PC-9 (cell line): ENCODE measurements at regions not wholly inside any gene's neighbourhood (a gene's known extent, or its start where the extent isn't known, plus 50 kb on each side); places are given as distances from the start of the nearest gene placed in this dataset.

Experiments
- BruUV-seq: library from RNA; stranded (reverse); fragments of 400-500 nt; replicated peaks from 2 replicates; lab custom pipeline; 2021; lab: Mats Ljungman, UMichigan
- CTCF ChIA-PET: fragments of 300-600 bp; sonication (Branson Sonifier 250); formaldehyde crosslinking; loops from one replicate; lab custom pipeline; 2022; ENCODE audit warnings: antibody characterized with exemption; lab: Charles Lee
- POLR2A ChIA-PET: fragments of 300-600 bp; sonication (Branson Sonifier 250); formaldehyde crosslinking; loops from one replicate; lab custom pipeline; 2022; ENCODE audit warnings: antibody characterized with exemption; ENCODE audit not compliant: unreplicated experiment; lab: Charles Lee
- DNase-seq, 2 experiments: peaks; one replicate each; pipeline versions ENCODE4 v3.0.0 to v3.0.0-alpha.2; 2015 to 2022; ENCODE audit warnings: mixed read lengths in 1 of 2
- H2AFZ ChIP-seq: fragments of 200-600 bp; sonication (generic); 2 replicates; pipeline ENCODE4 v1.8.1; 2017; ENCODE audit warnings: antibody characterized with exemption
- H3F3A ChIP-seq: fragments of 200-600 bp; sonication (generic); 2 replicates; pipeline ENCODE4 v1.8.1; 2017; ENCODE audit warnings: antibody characterized with exemption, mild to moderate bottlenecking, low read depth; ENCODE audit not compliant: insufficient read depth
- H3K27ac ChIP-seq: fragments of 200-600 bp; sonication (generic); 2 replicates; pipeline ENCODE4 v1.6.1; 2016; ENCODE audit warnings: mixed run types
- H3K27me3 ChIP-seq: fragments of 200-600 bp; sonication (generic); 2 replicates; pipeline ENCODE4 v1.6.1; 2016; ENCODE audit warnings: low read depth, mixed run types; ENCODE audit not compliant: insufficient read depth
- H3K36me3 ChIP-seq: fragments of 200-600 bp; sonication (generic); 2 replicates; pipeline ENCODE4 v1.6.1; 2016; ENCODE audit warnings: low read depth, mixed run types
- H3K4me1 ChIP-seq: fragments of 200-600 bp; sonication (generic); replicated peaks from 2 replicates; pipeline ENCODE4 v1.6.1; 2016; ENCODE audit warnings: mixed run types; ENCODE audit not compliant: insufficient read depth
- H3K4me2 ChIP-seq: fragments of 200-600 bp; sonication (generic); 2 replicates; pipeline ENCODE4 v1.6.1; 2017; ENCODE audit warnings: mixed run types
- H3K4me3 ChIP-seq: fragments of 200-600 bp; sonication (generic); 2 replicates; pipeline ENCODE4 v1.6.1; 2016; ENCODE audit warnings: mixed run types
- H3K79me2 ChIP-seq: fragments of 200-600 bp; sonication (generic); 2 replicates; pipeline ENCODE4 v1.6.1; 2017; ENCODE audit warnings: low read depth, mixed run types
- H3K9me2 ChIP-seq: fragments of 200-600 bp; sonication (generic); 2 replicates; pipeline ENCODE4 v1.8.1; 2017; ENCODE audit warnings: mild to moderate bottlenecking; ENCODE audit not compliant: insufficient read depth
- H3K9me3 ChIP-seq: fragments of 200-600 bp; sonication (generic); 2 replicates; pipeline ENCODE4 v1.8.1; 2016; ENCODE audit warnings: low read depth; ENCODE audit not compliant: insufficient read depth
- H4K20me1 ChIP-seq: fragments of 200-600 bp; sonication (generic); 2 replicates; pipeline ENCODE4 v1.8.1; 2017; ENCODE audit not compliant: insufficient read depth
- EZH2 ChIP-seq: fragments of 200-600 bp; sonication (generic); IDR thresholded peaks from 2 replicates; pipeline ENCODE4 v1.8.0; 2017; ENCODE audit warnings: antibody characterized with exemption, low read depth
- intact Hi-C: fragments of 100-400 bp; cut with micrococcal nuclease; formaldehyde crosslinking; loops from one replicate; pipeline ENCODE4 v1.10.0; 2022; ENCODE audit not compliant: unreplicated experiment
- TF ChIP-seq, protein P1 (sequence below): fragments of 200-600 bp; sonication (generic); conservative IDR thresholded peaks from 2 replicates; pipeline ENCODE4 v1.6.1; 2017; ENCODE audit warnings: mixed run types, antibody characterized with exemption, mild to moderate bottlenecking, moderate library complexity

DNA sequence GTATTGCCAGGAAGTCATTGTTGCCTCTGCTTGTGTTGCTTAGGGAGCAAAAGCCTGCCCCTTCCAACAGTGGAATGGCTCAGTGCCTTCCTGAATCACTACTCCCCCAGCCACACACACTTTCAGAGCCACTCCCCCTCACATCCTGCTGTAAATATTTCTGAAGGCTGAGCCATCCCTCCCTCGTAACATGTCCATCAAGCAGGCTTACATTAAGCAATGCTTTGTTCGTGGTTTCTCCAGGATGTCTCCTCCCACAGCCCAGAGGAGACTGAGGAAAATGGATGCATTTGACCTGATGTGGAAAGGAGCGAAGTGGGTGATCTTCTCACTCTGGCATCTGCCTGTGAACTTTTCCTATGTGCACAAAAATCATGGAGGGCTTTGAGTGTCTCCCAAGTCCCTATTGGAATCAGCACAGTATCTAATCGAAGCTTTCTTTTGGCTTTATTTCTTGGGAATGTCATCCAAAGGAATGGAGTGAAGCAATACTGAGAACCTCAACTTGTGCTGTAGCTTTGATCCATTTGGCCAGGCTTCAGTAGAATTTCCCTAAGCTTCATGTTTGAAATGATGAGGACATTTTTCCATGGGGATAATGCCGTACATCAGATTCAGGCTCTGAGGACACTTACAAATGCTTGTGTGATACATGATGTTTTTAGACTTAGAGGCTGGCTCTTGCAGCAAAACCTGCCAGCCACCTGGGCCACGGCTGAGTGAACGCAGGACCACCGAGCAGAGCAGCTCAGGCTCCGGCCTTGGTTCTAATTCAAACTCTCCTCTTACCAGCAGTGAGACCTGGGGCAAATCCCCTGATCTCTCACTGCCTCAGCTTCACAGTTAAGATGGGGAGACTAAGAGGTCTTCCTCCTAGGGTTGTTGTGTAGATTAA is 389.1 kb downstream of the ENC1 start:
- H3F3A ChIP-seq, result peaks cover 24% of the 10 kb centered on the region
- no peaks in the 10 kb centered on the region for H3K79me2 ChIP-seq
- no peak overlapping the region for H3K4me3 ChIP-seq
- peaks cover 40% of the 10 kb centered on the region for H3K4me1 ChIP-seq
- H3K27me3 ChIP-seq, result no peaks in the 10 kb centered on the region
- BruUV-seq, result no TSS peak
- ChIA-PET POLR2A (interaction anchor here (0.5 to 0.7 kb wide), 5 partner anchors 69 to 269 kb away, joined by 3 to 10 read pairs (median 4); no protein-coding TSS in a partner anchor), CTCF (no interaction called here)
- no peaks in the 10 kb centered on the region for H3K36me3 ChIP-seq
- H2AFZ ChIP-seq, result peak overlapping the region; percentile 46
- no peaks in the 10 kb centered on the region for H3K9me2 ChIP-seq
- no peak for TF ChIP-seq EZH2
- TF ChIP-seq, protein P1, sequence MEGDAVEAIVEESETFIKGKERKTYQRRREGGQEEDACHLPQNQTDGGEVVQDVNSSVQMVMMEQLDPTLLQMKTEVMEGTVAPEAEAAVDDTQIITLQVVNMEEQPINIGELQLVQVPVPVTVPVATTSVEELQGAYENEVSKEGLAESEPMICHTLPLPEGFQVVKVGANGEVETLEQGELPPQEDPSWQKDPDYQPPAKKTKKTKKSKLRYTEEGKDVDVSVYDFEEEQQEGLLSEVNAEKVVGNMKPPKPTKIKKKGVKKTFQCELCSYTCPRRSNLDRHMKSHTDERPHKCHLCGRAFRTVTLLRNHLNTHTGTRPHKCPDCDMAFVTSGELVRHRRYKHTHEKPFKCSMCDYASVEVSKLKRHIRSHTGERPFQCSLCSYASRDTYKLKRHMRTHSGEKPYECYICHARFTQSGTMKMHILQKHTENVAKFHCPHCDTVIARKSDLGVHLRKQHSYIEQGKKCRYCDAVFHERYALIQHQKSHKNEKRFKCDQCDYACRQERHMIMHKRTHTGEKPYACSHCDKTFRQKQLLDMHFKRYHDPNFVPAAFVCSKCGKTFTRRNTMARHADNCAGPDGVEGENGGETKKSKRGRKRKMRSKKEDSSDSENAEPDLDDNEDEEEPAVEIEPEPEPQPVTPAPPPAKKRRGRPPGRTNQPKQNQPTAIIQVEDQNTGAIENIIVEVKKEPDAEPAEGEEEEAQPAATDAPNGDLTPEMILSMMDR, result no peak
- peak; percentile 71 to 96 for DNase-seq
- no peaks in the 10 kb centered on the region for H4K20me1 ChIP-seq
- intact Hi-C loops, result loop anchor here (2.0 kb wide), 1 partner anchor 67 kb away; no protein-coding TSS in a partner anchor
- H3K9me3 ChIP-seq, result peaks cover 9% of the 10 kb centered on the region; the same call in 1 of the 2 replicates
- peak overlapping the region; percentile 66 for H3K4me2 ChIP-seq
- peak overlapping the region; percentile 93 for H3K27ac ChIP-seq

DNA sequence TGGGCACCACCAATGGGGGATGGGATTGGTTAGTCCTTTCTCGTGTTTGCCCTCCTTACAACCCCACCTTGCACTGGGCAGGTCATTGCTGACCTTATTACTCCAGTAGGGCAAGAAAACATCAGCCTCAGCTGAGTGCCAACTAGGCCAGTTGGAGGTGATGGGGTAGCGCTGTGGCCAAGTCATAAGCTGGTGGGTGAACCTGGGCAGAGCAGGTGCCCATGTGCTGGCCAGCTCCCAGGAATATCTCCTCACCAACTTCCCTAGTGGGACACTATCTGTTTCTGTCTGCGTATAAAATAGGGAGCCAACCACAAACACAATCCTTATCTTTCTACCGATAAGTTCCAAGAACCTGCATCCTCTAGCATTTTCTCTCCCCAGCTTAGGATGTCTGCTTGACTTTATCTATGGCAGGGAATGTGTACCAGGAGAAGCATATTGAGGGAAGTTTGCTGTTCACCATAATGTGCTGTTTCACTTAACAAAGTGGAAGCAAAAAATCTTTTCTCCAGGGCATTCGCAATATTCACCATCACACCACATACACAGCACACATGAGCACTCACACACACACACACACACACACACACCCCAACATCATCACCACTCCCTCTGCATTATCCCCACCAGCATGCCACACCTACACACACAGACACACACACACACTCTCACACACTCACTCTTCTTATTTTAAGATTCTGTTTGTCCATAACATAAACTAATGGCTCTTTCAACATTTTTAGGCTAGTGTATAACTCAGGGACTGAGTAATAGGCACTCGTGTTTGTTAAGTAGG is 390.0 kb downstream of the ENC1 start:
- H4K20me1 ChIP-seq, result no peaks in the 10 kb centered on the region
- H3F3A ChIP-seq, result peaks cover 19% of the 10 kb centered on the region
- no peak for TF ChIP-seq EZH2
- TF ChIP-seq, protein P1, result no peak
- intact Hi-C loops, result loop anchor here (2.0 kb wide), 1 partner anchor 68 kb away; no protein-coding TSS in a partner anchor
- H3K27ac ChIP-seq, result peak overlapping the region; percentile 93
- ChIA-PET POLR2A (no interaction called here), CTCF (no interaction called here)
- H3K9me2 ChIP-seq, result no peaks in the 10 kb centered on the region
- no peak overlapping the region for H3K4me3 ChIP-seq
- no TSS peak for BruUV-seq
- H3K4me1 ChIP-seq, result peaks cover 31% of the 10 kb centered on the region
- peaks cover 9% of the 10 kb centered on the region; the same call in 1 of the 2 replicates for H3K9me3 ChIP-seq
- no peaks in the 10 kb centered on the region for H3K36me3 ChIP-seq
- H3K4me2 ChIP-seq, result peak overlapping the region; percentile 66
- DNase-seq, result no peak
- no peaks in the 10 kb centered on the region for H3K27me3 ChIP-seq
- no peak overlapping the region for H2AFZ ChIP-seq
- H3K79me2 ChIP-seq, result no peaks in the 10 kb centered on the region

DNA sequence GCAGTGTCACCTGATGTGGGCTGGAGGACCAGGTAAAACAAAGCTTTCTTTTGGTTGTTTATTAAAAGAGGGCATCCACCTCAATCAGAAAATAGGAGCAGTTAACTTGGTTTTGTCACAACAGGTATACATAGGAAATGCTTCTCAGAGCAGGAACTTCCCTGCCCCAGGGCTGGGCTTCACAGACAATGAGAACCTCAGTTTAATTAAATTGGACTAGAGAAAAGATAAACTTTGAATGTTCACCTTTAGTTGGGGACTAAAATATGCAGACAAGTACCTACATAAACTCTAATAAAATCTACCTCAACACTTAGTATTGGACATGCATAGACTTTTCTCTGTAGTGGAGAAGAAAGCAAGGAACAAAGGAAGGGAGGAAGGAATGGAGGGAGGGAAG is 392.0 kb downstream of the ENC1 start:
- H3K27ac ChIP-seq, result no peak overlapping the region
- BruUV-seq, result no TSS peak
- no peaks in the 10 kb centered on the region for H3K9me2 ChIP-seq
- H3K27me3 ChIP-seq, result no peaks in the 10 kb centered on the region
- no peak overlapping the region for H2AFZ ChIP-seq
- 0 out of 2 replicates have a peak, but pooled peaks cover 5% of the 10 kb centered on the region for H3K9me3 ChIP-seq
- H3K4me3 ChIP-seq, result no peak overlapping the region
- peaks cover 19% of the 10 kb centered on the region for H3F3A ChIP-seq
- no peaks in the 10 kb centered on the region for H4K20me1 ChIP-seq
- H3K79me2 ChIP-seq, result no peaks in the 10 kb centered on the region
- no peak overlapping the region for H3K4me2 ChIP-seq
- DNase-seq, result no peak
- intact Hi-C loops, result no loop called here
- ChIA-PET CTCF (interaction anchor here (0.5 kb wide), 1 partner anchor 262 kb away, joined by 3 read pairs; no protein-coding TSS in a partner anchor), POLR2A (interaction anchor here (0.5 to 0.9 kb wide), 2 partner anchors 40 to 394 kb away, joined by 4 to 7 read pairs; no protein-coding TSS in a partner anchor)
- no peaks in the 10 kb centered on the region for H3K36me3 ChIP-seq
- TF ChIP-seq, protein P1, result no peak
- TF ChIP-seq EZH2, result no peak
- H3K4me1 ChIP-seq, result peaks cover 43% of the 10 kb centered on the region
